ENCODE measurements at regions not wholly inside any gene's neighbourhood (a gene's known extent, or its start where the extent isn't known, plus 50 kb on each side); places are given as distances from the start of the nearest gene placed in this dataset.

DNA sequence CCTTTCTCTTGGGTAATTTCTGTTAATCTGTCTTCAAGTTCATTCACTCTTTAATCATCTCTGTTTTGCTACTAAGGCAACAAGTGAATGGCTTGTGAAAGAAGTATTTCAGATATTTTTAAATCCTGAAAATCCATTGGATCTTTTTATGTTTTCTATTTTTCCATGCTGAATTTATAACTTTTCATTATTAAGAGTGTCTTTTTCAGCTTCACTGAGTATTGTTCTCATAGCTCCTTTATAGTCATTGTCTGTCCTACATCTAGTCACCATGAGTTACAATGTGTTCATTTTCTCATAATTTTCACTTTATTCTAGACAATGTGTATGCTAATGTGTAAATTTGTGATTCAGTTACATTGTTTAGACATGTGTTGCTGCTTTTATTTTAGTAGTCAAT, 556.4 kb downstream of the TUSC1 start:
- no peak for TF ChIP-seq FOXM1 (IDR thresholded peaks at IDR 0.05; ENCODE audit: borderline replicate concordance, low read depth)
- TF ChIP-seq, protein P1, sequence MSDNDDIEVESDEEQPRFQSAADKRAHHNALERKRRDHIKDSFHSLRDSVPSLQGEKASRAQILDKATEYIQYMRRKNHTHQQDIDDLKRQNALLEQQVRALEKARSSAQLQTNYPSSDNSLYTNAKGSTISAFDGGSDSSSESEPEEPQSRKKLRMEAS (IDR thresholded peaks at IDR 0.05), result no peak
- no peak for TF ChIP-seq REST (IDR thresholded peaks at IDR 0.05; ENCODE audit: low read depth)

DNA sequence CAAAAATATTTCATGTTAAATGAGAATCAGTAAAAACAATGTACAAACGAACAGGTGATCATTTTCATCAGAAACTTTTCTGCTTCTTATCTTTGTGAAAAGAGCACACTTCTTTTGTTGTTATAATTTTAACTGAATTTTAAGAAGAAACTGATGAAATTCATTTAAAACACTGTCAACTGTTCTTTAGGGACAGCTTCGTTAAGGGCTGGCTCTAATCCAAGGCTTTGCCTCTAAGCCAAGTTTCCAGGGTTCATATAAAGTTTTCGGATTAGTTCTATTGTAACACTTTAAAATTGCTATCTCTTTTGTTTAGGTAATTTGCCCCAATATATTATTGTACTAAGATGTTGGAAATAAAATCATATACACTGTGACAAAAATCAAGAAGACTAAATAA, 559.2 kb downstream of the TUSC1 start:
- no peak for TF ChIP-seq TEAD4 (IDR thresholded peaks at IDR 0.05)
- TF ChIP-seq RAD21 (IDR thresholded peaks at IDR 0.05; ENCODE audit: low read depth), result no peak
- no peak for TF ChIP-seq REST (IDR thresholded peaks at IDR 0.05; ENCODE audit: low read depth)
- no peak for TF ChIP-seq CEBPB (IDR thresholded peaks at IDR 0.05)
- TF ChIP-seq TCF12 (IDR thresholded peaks at IDR 0.05; ENCODE audit: low read depth), result no peak
- TF ChIP-seq, protein P1 (IDR thresholded peaks at IDR 0.05), result no peak
- TF ChIP-seq CREB1 (IDR thresholded peaks at IDR 0.05; ENCODE audit: low read depth), result no peak
- no peak for TF ChIP-seq EP300 (IDR thresholded peaks at IDR 0.05; ENCODE audit: borderline replicate concordance)
- TF ChIP-seq EGR1 (IDR thresholded peaks at IDR 0.05), result no peak
- TF ChIP-seq YY1 (IDR thresholded peaks at IDR 0.05; ENCODE audit: low read depth), result no peak
- no peak for TF ChIP-seq NFIC (IDR thresholded peaks at IDR 0.05)
- TF ChIP-seq TAF1 (IDR thresholded peaks at IDR 0.05; ENCODE audit: low read depth), result no peak
- TF ChIP-seq USF1 (IDR thresholded peaks at IDR 0.05), result no peak
- TF ChIP-seq FOXM1 (IDR thresholded peaks at IDR 0.05; ENCODE audit: borderline replicate concordance, low read depth), result no peak
- no peak for TF ChIP-seq ZBTB7A (IDR thresholded peaks at IDR 0.05; ENCODE audit: low read depth)

DNA sequence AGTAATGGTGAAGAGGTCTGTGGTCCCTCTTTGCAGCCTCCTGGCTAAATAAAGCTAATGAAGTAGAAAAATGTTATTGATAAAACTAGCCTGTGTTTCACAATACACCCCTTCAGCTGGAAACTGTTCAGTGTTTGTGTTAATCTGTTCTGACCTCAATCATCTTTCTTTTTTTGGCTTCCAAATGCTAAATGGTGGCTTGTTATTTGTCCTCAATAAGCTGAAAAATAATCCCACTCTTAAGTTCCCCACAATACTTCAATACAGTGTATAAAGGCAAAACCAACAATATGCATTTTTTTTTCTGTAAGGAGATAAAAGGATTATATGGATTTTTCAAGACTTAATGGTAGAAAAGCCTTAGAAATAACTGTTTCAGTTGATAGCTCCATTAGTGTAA, 560.5 kb downstream of the TUSC1 start:
- TF ChIP-seq FOXM1 (IDR thresholded peaks at IDR 0.05; ENCODE audit: borderline replicate concordance, low read depth) (no peak), TAF1 (IDR thresholded peaks at IDR 0.05; ENCODE audit: low read depth) (no peak), EGR1 (IDR thresholded peaks at IDR 0.05) (no peak), CEBPB (IDR thresholded peaks at IDR 0.05) (no peak), CREB1 (IDR thresholded peaks at IDR 0.05; ENCODE audit: low read depth) (no peak), NFIC (IDR thresholded peaks at IDR 0.05) (no peak), TCF12 (IDR thresholded peaks at IDR 0.05; ENCODE audit: low read depth) (no peak), REST (IDR thresholded peaks at IDR 0.05; ENCODE audit: low read depth) (no peak), TEAD4 (IDR thresholded peaks at IDR 0.05) (no peak), RAD21 (IDR thresholded peaks at IDR 0.05; ENCODE audit: low read depth) (no peak)
- TF ChIP-seq, protein P1 (IDR thresholded peaks at IDR 0.05), result no peak

GRCh38 chr9:25094518-25094917, 548.8 kb upstream of the IZUMO3 start:
- TF ChIP-seq TEAD4 (IDR thresholded peaks at IDR 0.05), result no peak
- TF ChIP-seq TAF1 (IDR thresholded peaks at IDR 0.05; ENCODE audit: low read depth), result no peak
- no peak for TF ChIP-seq EP300 (IDR thresholded peaks at IDR 0.05; ENCODE audit: borderline replicate concordance)
- TF ChIP-seq YY1 (IDR thresholded peaks at IDR 0.05; ENCODE audit: low read depth), result no peak
- no peak for TF ChIP-seq USF1 (IDR thresholded peaks at IDR 0.05)
- TF ChIP-seq, protein P1 (IDR thresholded peaks at IDR 0.05), result no peak

GRCh38 chr9:25078202-25078601, 532.5 kb upstream of the IZUMO3 start:
- TF ChIP-seq ZBTB7A (IDR thresholded peaks at IDR 0.05; ENCODE audit: low read depth) (no peak), CREB1 (IDR thresholded peaks at IDR 0.05; ENCODE audit: low read depth) (no peak), FOXM1 (IDR thresholded peaks at IDR 0.05; ENCODE audit: borderline replicate concordance, low read depth) (no peak), REST (IDR thresholded peaks at IDR 0.05; ENCODE audit: low read depth) (no peak), CEBPB (IDR thresholded peaks at IDR 0.05) (no peak), NFIC (IDR thresholded peaks at IDR 0.05) (no peak), USF1 (IDR thresholded peaks at IDR 0.05) (no peak), EP300 (IDR thresholded peaks at IDR 0.05; ENCODE audit: borderline replicate concordance) (no peak), YY1 (IDR thresholded peaks at IDR 0.05; ENCODE audit: low read depth) (no peak), TEAD4 (IDR thresholded peaks at IDR 0.05) (no peak), TAF1 (IDR thresholded peaks at IDR 0.05; ENCODE audit: low read depth) (no peak), EGR1 (IDR thresholded peaks at IDR 0.05) (no peak), TCF12 (IDR thresholded peaks at IDR 0.05; ENCODE audit: low read depth) (no peak), RAD21 (IDR thresholded peaks at IDR 0.05; ENCODE audit: low read depth) (no peak)
- TF ChIP-seq, protein P1 (IDR thresholded peaks at IDR 0.05), result no peak
